K562 (cell line): ENCODE measurements at regions not wholly inside any gene's neighbourhood (a gene's known extent, or its start where the extent isn't known, plus 50 kb on each side); places are given as distances from the start of the nearest gene placed in this dataset.

Source experiments
- ATAC-seq: fragments of 200-7000 bp; cut with Tn5 transposase; 3 replicates; pipeline ENCODE4 v1.9.1; 2020; ENCODE audit warnings: moderate library complexity
- BruUV-seq: library from RNA; stranded (reverse); fragments of 400-500 nt; replicated peaks from 2 replicates; lab custom pipeline; 2021; lab: Mats Ljungman, UMichigan
- CTCF ChIA-PET: fragments of 300-600 bp; formaldehyde crosslinking; extraction: SDS; loops from one replicate; lab custom pipeline; 2021; ENCODE audit warnings: low intra/inter-chr PET ratio; lab: Yijun Ruan, JAX
- POLR2A ChIA-PET: fragments of 300-600, 350-650 bp; sonication (Branson Sonifier 250); formaldehyde crosslinking; extraction: SDS; loops from one replicate; lab custom pipeline; 2021; ENCODE audit warnings: antibody characterized with exemption, inconsistent platforms; lab: Yijun Ruan, JAX
- DNase-seq, 4 experiments: peaks; one replicate each; pipeline versions ENCODE4 v3.0.0 to v3.0.0-alpha.2; 2011 to 2018; ENCODE audit warnings: low spot score in 3 of 4, mixed read lengths in 3 of 4; ENCODE audit errors: extremely low read depth in 1 of 4
- FAIRE-seq: peaks from 2 replicates; lab custom pipeline; 2011; peaks lifted over from hg19 to GRCh38; lab: Jason Lieb, UNC
- H2AFZ ChIP-seq: 2 replicates; pipeline ENCODE4 v1.6.0; 2011; ENCODE audit warnings: low read depth, low read length, control low read depth, inconsistent platforms
- H3K27ac ChIP-seq: fragments of 200-600 bp; 3 replicates; pipeline ENCODE4 v1.8.0; 2011; ENCODE audit warnings: low read depth, mild to moderate bottlenecking, control low read depth, inconsistent platforms, low read length, moderate library complexity, mixed read lengths; ENCODE audit errors: extremely low read depth
- H3K27me3 ChIP-seq, 2 experiments: fragments of 300-600 bp in 1 of 2; 2 replicates in 1 of 2; 3 replicates in 1 of 2; pipeline versions ENCODE4 v1.6.0 to v1.8.0; 2011; ENCODE audit warnings: inconsistent platforms in 2 of 2, low read length in 2 of 2, mild to moderate bottlenecking in 1 of 2, mixed read lengths in 1 of 2, moderate library complexity in 1 of 2; ENCODE audit not compliant: control insufficient read depth in 2 of 2, insufficient read depth in 2 of 2
- H3K36me3 ChIP-seq: fragments of 300-600 bp; 3 replicates; pipeline ENCODE4 v1.8.0; 2011; ENCODE audit warnings: mild to moderate bottlenecking, low read length, inconsistent platforms; ENCODE audit not compliant: control insufficient read depth, insufficient read depth
- H3K4me1 ChIP-seq, 2 experiments: fragments of 200-600 bp in 1 of 2; replicated peaks in 1 of 2; 2 replicates in 1 of 2; 3 replicates in 1 of 2; pipeline versions ENCODE4 v1.5.1 to v1.8.0; 2011; ENCODE audit warnings: inconsistent platforms in 2 of 2, low read length in 2 of 2, mild to moderate bottlenecking in 1 of 2, mixed read lengths in 1 of 2, moderate library complexity in 1 of 2; ENCODE audit not compliant: control insufficient read depth in 2 of 2, insufficient read depth in 2 of 2
- H3K4me2 ChIP-seq: 2 replicates; pipeline ENCODE4 v1.6.1; 2011; ENCODE audit warnings: low read length, control low read depth, inconsistent platforms, mixed read lengths; ENCODE audit not compliant: insufficient read depth
- H3K4me3 ChIP-seq: fragments of 200-600 bp; sonication (generic), shearing (Covaris generic); 2 replicates; pipeline ENCODE4 v1.5.1; 2016; ENCODE audit warnings: control low read depth, inconsistent platforms
- H3K79me2 ChIP-seq: fragments of 200-600 bp; 3 replicates; pipeline ENCODE4 v1.8.0; 2011; ENCODE audit warnings: low read length, inconsistent platforms; ENCODE audit not compliant: control insufficient read depth, insufficient read depth
- H3K9ac ChIP-seq, 2 experiments: 2 replicates each; pipeline versions ENCODE4 v1.6.0 to v1.6.1; 2011; ENCODE audit warnings: low read depth in 2 of 2, low read length in 2 of 2, control low read depth in 1 of 2, inconsistent platforms in 1 of 2, mild to moderate bottlenecking in 1 of 2, mixed read lengths in 1 of 2; ENCODE audit not compliant: insufficient read depth in 1 of 2
- H3K9me1 ChIP-seq: one replicate; pipeline ENCODE4 v1.6.0; 2011; ENCODE audit warnings: inconsistent platforms, mild to moderate bottlenecking, low read length, moderate library complexity; ENCODE audit not compliant: control insufficient read depth, insufficient read depth
- H3K9me3 ChIP-seq: replicated peaks from 2 replicates; pipeline ENCODE4 v1.5.1; 2011; ENCODE audit warnings: low read depth, low read length, inconsistent platforms; ENCODE audit not compliant: control insufficient read depth, insufficient read depth
- H4K20me1 ChIP-seq: replicated peaks from 2 replicates; pipeline ENCODE4 v1.6.1; 2011; ENCODE audit warnings: low read length, inconsistent platforms, mixed read lengths; ENCODE audit not compliant: control insufficient read depth, insufficient read depth
- ARID2 ChIP-seq: fragments of 450-650 bp; IDR thresholded peaks from 2 replicates; pipeline ENCODE4 v1.6.1; 2017; ENCODE audit warnings: antibody characterized with exemption, mild to moderate bottlenecking
- ATF6 ChIP-seq: sonication (generic); formaldehyde crosslinking; IDR thresholded peaks from 2 replicates; pipeline ENCODE4 v1.4.0; 2020; ENCODE audit warnings: mild to moderate bottlenecking, missing genetic modification reagents
- COPS2 ChIP-seq: fragments of 450-650 bp; conservative IDR thresholded peaks from 2 replicates; pipeline ENCODE4 v1.6.1; 2016; ENCODE audit warnings: mild to moderate bottlenecking, moderate library complexity
- FOS ChIP-seq: IDR thresholded peaks from 3 replicates; pipeline ENCODE4 v1.6.1; 2011; ENCODE audit not compliant: insufficient read length; ENCODE audit errors: extremely low read depth
- TRIM25 ChIP-seq: fragments of 450-650 bp; IDR thresholded peaks from 2 replicates; pipeline ENCODE4 v1.7.0; 2016; ENCODE audit warnings: borderline replicate concordance
- UBTF ChIP-seq, 2 experiments: IDR thresholded peaks; 2 replicates each; pipeline ENCODE4 v1.6.1; 2012; ENCODE audit warnings: improper control_type of control experiment in 2 of 2, low read depth in 2 of 2, low read length in 2 of 2, borderline replicate concordance in 1 of 2
- ZNF354B ChIP-seq: fragments of 250-450 bp; sonication (Bioruptor Pico); IDR thresholded peaks from 2 replicates; pipeline ENCODE4 v1.4.0; 2020
- WGBS: fragments of 100-300 bp; shearing (Covaris generic); methylation state at CpG from one replicate; pipeline ENCODE4 v1.1.6; 2016; ENCODE audit warnings: low coverage, mixed read lengths; ENCODE audit not compliant: insufficient coverage; ENCODE audit errors: missing lambda C conversion rate; 5-methylcytosine and 5-hydroxymethylcytosine counted together
- in situ Hi-C: fragments of 300-500 bp; cut with MboI; formaldehyde crosslinking; loops from 4 replicates; pipeline ENCODE4 v1.15.0; 2018; ENCODE audit warnings: inconsistent platforms, mixed read lengths
- intact Hi-C: fragments of 100-400 bp; cut with micrococcal nuclease; formaldehyde crosslinking; loops from 2 replicates; pipeline ENCODE4 v1.14.2; 2022

GRCh38 chr4:164648849-164649212, 105.1 kb upstream of the SMIM31 start:
- H3K4me2 ChIP-seq, result no peak overlapping the region
- no peak overlapping the region for H3K27ac ChIP-seq
- whole genome bisulfite sequencing, result 0% methylated on average over 4 of the region's 4 CpGs
- no peaks in the 10 kb centered on the region for H3K9me1 ChIP-seq
- FAIRE-seq (no peak), DNase-seq (no peak), ATAC-seq (no peak)
- TF ChIP-seq TRIM25 (no peak), ZNF354B (CRISPR knock-in tag) (no peak), COPS2 (no peak), UBTF (IDR thresholded peaks at IDR 0.05; ENCODE audit: borderline replicate concordance in 1 of 2, low read depth in 2 of 2, low read length in 2 of 2) (no peak), ATF6 (CRISPR knock-in tag) (no peak), FOS (no peak), ARID2 (no peak)
- no peaks in the 10 kb centered on the region for H3K9me3 ChIP-seq
- no peaks in the 10 kb centered on the region for H3K4me1 ChIP-seq
- H4K20me1 ChIP-seq, result no peaks in the 10 kb centered on the region
- H3K9ac ChIP-seq, result no peak overlapping the region
- H3K36me3 ChIP-seq, result no peaks in the 10 kb centered on the region
- H3K79me2 ChIP-seq, result no peaks in the 10 kb centered on the region
- no peak overlapping the region for H3K4me3 ChIP-seq
- ChIA-PET CTCF (no interaction called here), POLR2A (no interaction called here)
- no peak overlapping the region for H2AFZ ChIP-seq
- intact Hi-C loops (no loop called here), in situ Hi-C loops (no loop called here)
- BruUV-seq, result no TSS peak
- no peaks in the 10 kb centered on the region for H3K27me3 ChIP-seq
